Ovary (tissue), 7 donors: ENCODE measurements at regions not wholly inside any gene's neighbourhood (a gene's known extent, or its start where the extent isn't known, plus 50 kb on each side); places are given as distances from the start of the nearest gene placed in this dataset.

Experiments used
- DNase-seq, 5 donors: peaks; one replicate each; pipeline ENCODE4 v3.0.0-alpha.2; 2019 to 2020
- H3K27ac ChIP-seq, 2 donors: fragments of 200-600 bp; one replicate each; pipeline versions ENCODE4 v1.5.1 to v1.8.0; 2019 to 2022
- H3K27me3 ChIP-seq: fragments of 200-600 bp; one replicate; pipeline ENCODE4 v1.8.0; 2022
- H3K36me3 ChIP-seq: fragments of 200-600 bp; sonication (generic); one replicate; pipeline ENCODE4 v1.5.1; 2019
- H3K4me1 ChIP-seq: one replicate; pipeline ENCODE4 v1.8.1; 2013; ENCODE audit warnings: mild to moderate bottlenecking, moderate library complexity; ENCODE audit not compliant: insufficient read depth
- H3K4me3 ChIP-seq: fragments of 200-600 bp; sonication (generic); one replicate; pipeline ENCODE4 v1.5.1; 2017
- H3K9me3 ChIP-seq, 2 donors: fragments of 200-600 bp in 1 of 2; sonication (generic) in 1 of 2; one replicate each; pipeline versions ENCODE4 v1.5.1 to v1.8.1; 2013 to 2019; ENCODE audit warnings: mild to moderate bottlenecking in 1 of 2, moderate library complexity in 1 of 2
- CTCF ChIP-seq, 3 donors: fragments of 450-650 bp in 2 of 3; fragments of 200-600 bp in 1 of 3; IDR thresholded peaks; one replicate each; pipeline versions ENCODE4 v1.5.1 to v1.8.0; 2016 to 2022; ENCODE audit warnings: antibody characterized with exemption in 3 of 3, mild to moderate bottlenecking in 1 of 3
- EP300 ChIP-seq: sonication (generic); formaldehyde crosslinking; IDR thresholded peaks from one replicate; pipeline ENCODE4 v1.6.1; 2017; ENCODE audit warnings: antibody characterized with exemption
- POLR2A ChIP-seq: fragments of 450-650 bp; IDR thresholded peaks from one replicate; pipeline ENCODE4 v1.6.1; 2017; ENCODE audit warnings: antibody characterized with exemption, mild to moderate bottlenecking, moderate library complexity
- WGBS, 3 donors: extraction: QIAGEN DNeasy Blood & Tissue Kit in 1 of 3; methylation state at CpG; one replicate each; pipeline versions ENCODE4 v1.1.5 to v1.1.7; 2013 to 2017; 5-methylcytosine and 5-hydroxymethylcytosine counted together
- intact Hi-C, 4 donors: fragments of 100-400 bp; cut with DNase I; formaldehyde crosslinking; loops; one replicate each; pipeline versions ENCODE4 v1.11.0 to v1.15.1; 2022 to 2023
- donor health status: DM: no; HTN: no; CAD: no; lungs with moderate emphysema.
- donor health status: DM: no; HTN: no; CAD: no.
- donor health status: Bipolar disorder and iron deficiency.
- donor health status: DM: no; HTN: no; CAD: no.
- donor health status: DM: yes; HTN: yes; CAD: no.

GRCh38 chr20:22182148-22182547, 402.2 kb downstream of the FOXA2 start:
- no peak for DNase-seq
- Histone ChIP-seq H3K4me1 (no peaks in the 10 kb centered on the region), H3K27ac (no peak overlapping the region), H3K36me3 (no peaks in the 10 kb centered on the region), H3K27me3 (no peaks in the 10 kb centered on the region), H3K4me3 (no peak overlapping the region), H3K9me3 (no peaks in the 10 kb centered on the region)
- intact Hi-C loops: no loop called here
- WGBS, 3 donors: 23 to 52% (median 25%) methylated on average over 1 of the region's 1 CpG
- no peak for TF ChIP-seq POLR2A
- TF ChIP-seq CTCF (IDR thresholded peaks at IDR 0.05): no peak
- no peak for TF ChIP-seq EP300

- Histone ChIP-seq H3K27ac (no peak overlapping the region), H3K36me3 (no peaks in the 10 kb centered on the region), H3K27me3 (no peaks in the 10 kb centered on the region), H3K4me3 (no peak overlapping the region), H3K9me3 (no peaks in the 10 kb centered on the region), H3K4me1 (no peaks in the 10 kb centered on the region)
- DNase-seq: no peak
- no peak for TF ChIP-seq EP300
- TF ChIP-seq POLR2A: no peak
- TF ChIP-seq CTCF (IDR thresholded peaks at IDR 0.05): no peak
- 33 to 74% (median 50%) methylated on average over 1 of the region's 1 CpG for WGBS, 3 donors
- intact Hi-C loops: no loop called here
Observed at GRCh38 chr20:22180244-22180643, 404.1 kb downstream of the FOXA2 start.

- Histone ChIP-seq H3K4me1 (no peaks in the 10 kb centered on the region), H3K9me3 (no peaks in the 10 kb centered on the region), H3K27me3 (no peaks in the 10 kb centered on the region), H3K27ac (no peak overlapping the region), H3K36me3 (no peaks in the 10 kb centered on the region), H3K4me3 (no peak overlapping the region)
- intact Hi-C loops: no loop called here
- 61 to 72% (median 68%) methylated on average over 10 of the region's 10 CpGs for WGBS, 3 donors
- TF ChIP-seq POLR2A (no peak), EP300 (no peak), CTCF (IDR thresholded peaks at IDR 0.05) (no peak)
- DNase-seq: no peak
Observed at GRCh38 chr20:22160101-22160652, 424.2 kb downstream of the FOXA2 start.

- Histone ChIP-seq H3K4me1 (no peaks in the 10 kb centered on the region), H3K27ac (no peak overlapping the region), H3K9me3 (no peaks in the 10 kb centered on the region), H3K36me3 (no peaks in the 10 kb centered on the region), H3K4me3 (no peak overlapping the region), H3K27me3 (no peaks in the 10 kb centered on the region)
- no peak for DNase-seq
- no peak for TF ChIP-seq POLR2A
- TF ChIP-seq CTCF (IDR thresholded peaks at IDR 0.05): no peak
- TF ChIP-seq EP300: no peak
- 18 to 54% (median 22%) methylated on average over 2 of the region's 2 CpGs for whole genome bisulfite sequencing, 3 donors
- intact Hi-C loops: no loop called here
Observed at GRCh38 chr20:22159276-22159675, 425.1 kb downstream of the FOXA2 start.
